Neural cell (in vitro differentiated cells): ENCODE measurements at regions not wholly inside any gene's neighbourhood (a gene's known extent, or its start where the extent isn't known, plus 50 kb on each side); places are given as distances from the start of the nearest gene placed in this dataset.

Source experiments
- H2AFZ ChIP-seq: fragments of 200-600, 300-800 bp; sonication (generic), shearing (Covaris generic); 2 replicates; pipeline ENCODE4 v1.6.0; 2014; ENCODE audit warnings: low read depth, mild to moderate bottlenecking, antibody characterized with exemption, low read length, moderate library complexity
- H3F3A ChIP-seq: fragments of 200-600 bp; shearing (Covaris generic); 2 replicates; pipeline ENCODE4 v1.6.1; 2016; ENCODE audit warnings: mild to moderate bottlenecking, moderate library complexity, mixed read lengths, antibody characterized with exemption, low read length; ENCODE audit not compliant: insufficient read depth, poor library complexity, severe bottlenecking
- H3K27ac ChIP-seq: fragments of 200-600, 300-800 bp; sonication (generic), shearing (Covaris generic); 2 replicates; pipeline ENCODE4 v1.5.1; 2014; ENCODE audit warnings: mild to moderate bottlenecking, low read length, moderate library complexity
- H3K27me3 ChIP-seq: fragments of 300-800, 200-600 bp; sonication (generic), shearing (Covaris generic); 2 replicates; pipeline ENCODE4 v1.6.0; 2014; ENCODE audit warnings: mild to moderate bottlenecking, low read depth, low read length, moderate library complexity; ENCODE audit not compliant: insufficient read depth
- H3K36me3 ChIP-seq: fragments of 300-800, 200-600 bp; sonication (generic), shearing (Covaris generic); 2 replicates; pipeline ENCODE4 v1.5.1; 2014; ENCODE audit warnings: mild to moderate bottlenecking, antibody characterized with exemption, low read length, moderate library complexity; ENCODE audit not compliant: insufficient read depth
- H3K4me2 ChIP-seq: fragments of 300-800, 200-600 bp; sonication (generic), shearing (Covaris generic); 2 replicates; pipeline ENCODE4 v1.6.0; 2014; ENCODE audit warnings: mild to moderate bottlenecking, low read length
- H3K4me3 ChIP-seq: fragments of 300-800, 200-600 bp; sonication (generic), shearing (Covaris generic); 2 replicates; pipeline ENCODE4 v1.5.1; 2014; ENCODE audit warnings: mild to moderate bottlenecking, low read length, moderate library complexity
- H3K79me2 ChIP-seq: fragments of 200-600 bp; shearing (Covaris generic); replicated peaks from 2 replicates; pipeline ENCODE4 v1.6.0; 2014; ENCODE audit warnings: mild to moderate bottlenecking, low read length, moderate library complexity; ENCODE audit not compliant: insufficient read depth
- H3K9ac ChIP-seq: fragments of 300-800, 200-600 bp; sonication (generic), shearing (Covaris generic); 2 replicates; pipeline ENCODE4 v1.6.1; 2016; ENCODE audit warnings: mild to moderate bottlenecking, low read length, mixed read lengths
- H3K9me2 ChIP-seq: fragments of 200-600 bp; shearing (Covaris generic); 2 replicates; pipeline ENCODE4 v1.6.1; 2016; ENCODE audit warnings: mild to moderate bottlenecking, low read length, mixed read lengths; ENCODE audit not compliant: insufficient read depth
- H3K9me3 ChIP-seq: fragments of 200-600, 300-800 bp; sonication (generic), shearing (Covaris generic); 2 replicates; pipeline ENCODE4 v1.6.1; 2016; ENCODE audit warnings: mild to moderate bottlenecking, mixed run types, low read length, moderate library complexity, mixed read lengths
- H4K20me1 ChIP-seq: fragments of 200-600 bp; shearing (Covaris generic); 2 replicates; pipeline ENCODE4 v1.6.1; 2016; ENCODE audit warnings: mild to moderate bottlenecking, mixed run types; ENCODE audit not compliant: insufficient read depth
- EP300 ChIP-seq: fragments of 450-650 bp; conservative IDR thresholded peaks from 2 replicates; pipeline ENCODE4 v1.6.1; 2014; ENCODE audit warnings: antibody characterized with exemption, mild to moderate bottlenecking, moderate library complexity; ENCODE audit not compliant: poor library complexity, severe bottlenecking
- EZH2 ChIP-seq: fragments of 200-600, 300-800 bp; shearing (Covaris generic), sonication (generic); IDR thresholded peaks from 2 replicates; pipeline ENCODE4 v1.6.1; 2014; ENCODE audit warnings: antibody characterized with exemption, low read length, borderline replicate concordance, mild to moderate bottlenecking; ENCODE audit not compliant: insufficient read depth, poor library complexity, severe bottlenecking
- MXI1 ChIP-seq: fragments of 450-650 bp; conservative IDR thresholded peaks from 2 replicates; pipeline ENCODE4 v1.6.1; 2014; ENCODE audit warnings: antibody characterized with exemption, mild to moderate bottlenecking; ENCODE audit not compliant: poor library complexity, severe bottlenecking
- POLR2AphosphoS5 ChIP-seq: IDR thresholded peaks from 2 replicates; pipeline ENCODE4 v1.6.1; 2012
- RAD21 ChIP-seq: fragments of 450-650 bp; conservative IDR thresholded peaks from 2 replicates; pipeline ENCODE4 v1.6.1; 2014; ENCODE audit warnings: antibody characterized with exemption, mild to moderate bottlenecking, moderate library complexity
- SMC3 ChIP-seq: fragments of 450-650 bp; conservative IDR thresholded peaks from 2 replicates; pipeline ENCODE4 v1.6.1; 2014; ENCODE audit warnings: antibody characterized with exemption, mild to moderate bottlenecking, moderate library complexity; ENCODE audit not compliant: poor library complexity
- TAF1 ChIP-seq: IDR thresholded peaks from 2 replicates; pipeline ENCODE4 v1.6.1; 2012; ENCODE audit warnings: low read depth
- TF ChIP-seq, protein P1 (sequence below): IDR thresholded peaks from 2 replicates; pipeline ENCODE4 v1.6.1; 2012; ENCODE audit warnings: borderline replicate concordance
- TF ChIP-seq, protein P2 (sequence below): fragments of 450-650 bp; IDR thresholded peaks from 2 replicates; pipeline ENCODE4 v1.5.1; 2014; ENCODE audit warnings: antibody characterized with exemption, mild to moderate bottlenecking, moderate library complexity; ENCODE audit not compliant: poor library complexity, severe bottlenecking

DNA sequence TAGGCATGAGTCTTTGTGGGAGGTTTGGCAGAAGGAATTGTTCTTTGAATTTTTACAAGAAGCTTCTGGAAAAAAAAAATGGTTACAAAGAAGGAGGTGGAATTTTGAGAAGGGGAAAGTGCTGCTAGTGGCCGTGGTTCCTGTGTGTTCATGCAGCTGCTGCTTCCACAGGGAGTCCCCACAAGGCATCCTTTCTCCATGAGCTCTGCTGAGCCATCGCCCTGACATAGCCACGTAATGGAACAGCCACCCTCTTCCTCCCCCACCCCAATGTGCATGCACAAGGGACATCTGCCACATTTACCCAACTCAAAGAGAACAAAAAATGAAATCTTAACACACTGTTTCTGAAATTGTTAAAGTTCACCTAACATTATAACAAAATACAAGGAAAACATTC, 529.7 kb downstream of the SATB2 start:
- H2AFZ ChIP-seq = no peak overlapping the region
- H3F3A ChIP-seq = no peaks in the 10 kb centered on the region
- TF ChIP-seq EZH2 (no peak), SMC3 (no peak), TAF1 (no peak), RAD21 (no peak), EP300 (no peak), POLR2AphosphoS5 (no peak), MXI1 (no peak)
- TF ChIP-seq, protein P1, sequence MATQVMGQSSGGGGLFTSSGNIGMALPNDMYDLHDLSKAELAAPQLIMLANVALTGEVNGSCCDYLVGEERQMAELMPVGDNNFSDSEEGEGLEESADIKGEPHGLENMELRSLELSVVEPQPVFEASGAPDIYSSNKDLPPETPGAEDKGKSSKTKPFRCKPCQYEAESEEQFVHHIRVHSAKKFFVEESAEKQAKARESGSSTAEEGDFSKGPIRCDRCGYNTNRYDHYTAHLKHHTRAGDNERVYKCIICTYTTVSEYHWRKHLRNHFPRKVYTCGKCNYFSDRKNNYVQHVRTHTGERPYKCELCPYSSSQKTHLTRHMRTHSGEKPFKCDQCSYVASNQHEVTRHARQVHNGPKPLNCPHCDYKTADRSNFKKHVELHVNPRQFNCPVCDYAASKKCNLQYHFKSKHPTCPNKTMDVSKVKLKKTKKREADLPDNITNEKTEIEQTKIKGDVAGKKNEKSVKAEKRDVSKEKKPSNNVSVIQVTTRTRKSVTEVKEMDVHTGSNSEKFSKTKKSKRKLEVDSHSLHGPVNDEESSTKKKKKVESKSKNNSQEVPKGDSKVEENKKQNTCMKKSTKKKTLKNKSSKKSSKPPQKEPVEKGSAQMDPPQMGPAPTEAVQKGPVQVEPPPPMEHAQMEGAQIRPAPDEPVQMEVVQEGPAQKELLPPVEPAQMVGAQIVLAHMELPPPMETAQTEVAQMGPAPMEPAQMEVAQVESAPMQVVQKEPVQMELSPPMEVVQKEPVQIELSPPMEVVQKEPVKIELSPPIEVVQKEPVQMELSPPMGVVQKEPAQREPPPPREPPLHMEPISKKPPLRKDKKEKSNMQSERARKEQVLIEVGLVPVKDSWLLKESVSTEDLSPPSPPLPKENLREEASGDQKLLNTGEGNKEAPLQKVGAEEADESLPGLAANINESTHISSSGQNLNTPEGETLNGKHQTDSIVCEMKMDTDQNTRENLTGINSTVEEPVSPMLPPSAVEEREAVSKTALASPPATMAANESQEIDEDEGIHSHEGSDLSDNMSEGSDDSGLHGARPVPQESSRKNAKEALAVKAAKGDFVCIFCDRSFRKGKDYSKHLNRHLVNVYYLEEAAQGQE = no peak
- TF ChIP-seq, protein P2, sequence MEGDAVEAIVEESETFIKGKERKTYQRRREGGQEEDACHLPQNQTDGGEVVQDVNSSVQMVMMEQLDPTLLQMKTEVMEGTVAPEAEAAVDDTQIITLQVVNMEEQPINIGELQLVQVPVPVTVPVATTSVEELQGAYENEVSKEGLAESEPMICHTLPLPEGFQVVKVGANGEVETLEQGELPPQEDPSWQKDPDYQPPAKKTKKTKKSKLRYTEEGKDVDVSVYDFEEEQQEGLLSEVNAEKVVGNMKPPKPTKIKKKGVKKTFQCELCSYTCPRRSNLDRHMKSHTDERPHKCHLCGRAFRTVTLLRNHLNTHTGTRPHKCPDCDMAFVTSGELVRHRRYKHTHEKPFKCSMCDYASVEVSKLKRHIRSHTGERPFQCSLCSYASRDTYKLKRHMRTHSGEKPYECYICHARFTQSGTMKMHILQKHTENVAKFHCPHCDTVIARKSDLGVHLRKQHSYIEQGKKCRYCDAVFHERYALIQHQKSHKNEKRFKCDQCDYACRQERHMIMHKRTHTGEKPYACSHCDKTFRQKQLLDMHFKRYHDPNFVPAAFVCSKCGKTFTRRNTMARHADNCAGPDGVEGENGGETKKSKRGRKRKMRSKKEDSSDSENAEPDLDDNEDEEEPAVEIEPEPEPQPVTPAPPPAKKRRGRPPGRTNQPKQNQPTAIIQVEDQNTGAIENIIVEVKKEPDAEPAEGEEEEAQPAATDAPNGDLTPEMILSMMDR = no peak

DNA sequence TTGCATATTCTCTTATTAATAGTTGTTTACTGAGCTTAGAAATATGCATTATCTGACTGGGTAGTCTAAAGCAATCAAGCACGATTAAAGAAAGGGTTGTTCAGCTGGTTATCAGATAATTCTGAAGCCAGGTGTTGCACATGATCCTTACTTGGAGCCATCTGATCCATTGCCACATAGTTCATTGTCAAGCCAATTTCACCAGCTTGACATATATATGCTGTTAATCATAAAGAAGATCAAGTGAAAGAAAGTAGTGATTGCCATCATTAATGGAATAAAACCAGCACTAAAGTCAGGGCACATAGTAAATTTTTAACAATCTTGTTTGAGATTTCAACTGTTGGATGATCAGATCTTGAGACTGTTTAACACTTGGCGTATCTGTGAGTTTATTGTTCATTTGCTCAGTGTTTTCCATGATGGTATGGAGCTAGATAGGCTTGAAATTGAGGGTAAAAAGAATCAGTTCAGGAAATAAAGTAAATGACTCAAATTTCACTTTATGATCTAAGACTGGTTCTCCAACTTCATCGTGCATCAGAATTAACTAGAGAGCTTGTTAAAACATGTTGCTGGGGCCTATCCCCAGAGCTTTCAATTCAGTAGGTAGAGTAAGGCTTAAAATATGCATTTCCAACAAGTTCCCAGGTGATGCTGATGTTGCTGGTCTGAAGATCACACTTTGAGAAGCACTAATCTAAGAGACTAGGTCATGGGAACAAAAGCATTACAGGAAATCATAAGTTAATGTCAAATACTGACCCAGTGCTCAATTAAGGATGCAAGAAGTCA, 539.6 kb downstream of the SATB2 start:
- no peaks in the 10 kb centered on the region for H3K9me2 ChIP-seq

More for the DNA sequence above, 529.7 kb downstream of the SATB2 start:
- Histone ChIP-seq H3K79me2 (no peaks in the 10 kb centered on the region), H3K4me2 (no peak overlapping the region), H3K9ac (no peak overlapping the region), H4K20me1 (no peaks in the 10 kb centered on the region), H3K9me3 (no peaks in the 10 kb centered on the region), H3K4me3 (no peak overlapping the region), H3K27me3 (no peaks in the 10 kb centered on the region), H3K9me2 (no peaks in the 10 kb centered on the region), H3K36me3 (no peaks in the 10 kb centered on the region), H3K27ac (no peak overlapping the region)

More for the DNA sequence above, 539.6 kb downstream of the SATB2 start:
- Histone ChIP-seq H2AFZ (no peak overlapping the region), H3K9ac (no peak overlapping the region), H3F3A (no peaks in the 10 kb centered on the region), H4K20me1 (no peaks in the 10 kb centered on the region), H3K27ac (no peak overlapping the region), H3K9me3 (no peaks in the 10 kb centered on the region), H3K27me3 (no peaks in the 10 kb centered on the region), H3K4me3 (no peak overlapping the region), H3K36me3 (no peaks in the 10 kb centered on the region), H3K79me2 (no peaks in the 10 kb centered on the region), H3K4me2 (no peak overlapping the region)
- TF ChIP-seq TAF1 (no peak), EP300 (no peak), RAD21 (no peak), SMC3 (no peak), EZH2 (no peak), MXI1 (no peak), POLR2AphosphoS5 (no peak)
- TF ChIP-seq, protein P2 = no peak
- TF ChIP-seq, protein P1 = no peak
